MM.1S (cell line): ENCODE measurements at regions not wholly inside any gene's neighbourhood (a gene's known extent, or its start where the extent isn't known, plus 50 kb on each side); places are given as distances from the start of the nearest gene placed in this dataset.

ENCODE experiments used
- DNase-seq: peaks from one replicate; pipeline ENCODE4 v3.0.0-alpha.2; 2015
- H2AFZ ChIP-seq: fragments of 300-600 bp; sonication (generic); 2 replicates; pipeline ENCODE4 v1.6.0; 2016; ENCODE audit warnings: antibody characterized with exemption, low read length
- H3F3A ChIP-seq: fragments of 300-600 bp; sonication (generic); 2 replicates; pipeline ENCODE4 v1.6.1; 2016; ENCODE audit warnings: mild to moderate bottlenecking, antibody characterized with exemption, low read length, moderate library complexity, mixed read lengths; ENCODE audit not compliant: insufficient read depth
- H3K27ac ChIP-seq: fragments of 300-600 bp; sonication (generic); 2 replicates; pipeline ENCODE4 v1.5.1; 2016; ENCODE audit warnings: mild to moderate bottlenecking, low read length
- H3K27me3 ChIP-seq: fragments of 300-600 bp; sonication (generic); replicated peaks from 2 replicates; pipeline ENCODE4 v1.6.0; 2016; ENCODE audit warnings: low read length; ENCODE audit not compliant: insufficient read depth
- H3K36me3 ChIP-seq: fragments of 300-600 bp; sonication (generic); replicated peaks from 2 replicates; pipeline ENCODE4 v1.6.1; 2016; ENCODE audit warnings: mild to moderate bottlenecking, low read length, mixed read lengths; ENCODE audit not compliant: insufficient read depth
- H3K4me1 ChIP-seq: fragments of 300-600 bp; sonication (generic); 2 replicates; pipeline ENCODE4 v1.6.1; 2016; ENCODE audit warnings: low read length, mixed read lengths
- H3K4me2 ChIP-seq: fragments of 300-600 bp; sonication (generic); 2 replicates; pipeline ENCODE4 v1.6.0; 2016; ENCODE audit warnings: low read depth, low read length
- H3K4me3 ChIP-seq: fragments of 300-600 bp; sonication (generic); 2 replicates; pipeline ENCODE4 v1.5.1; 2016; ENCODE audit warnings: low read length, mixed read lengths
- H3K79me2 ChIP-seq: fragments of 300-600 bp; sonication (generic); 2 replicates; pipeline ENCODE4 v1.6.1; 2016; ENCODE audit warnings: mixed run types, low read length, mixed read lengths
- H3K9ac ChIP-seq: fragments of 300-600 bp; sonication (generic); 2 replicates; pipeline ENCODE4 v1.6.1; 2016; ENCODE audit warnings: low read length, mixed read lengths
- H3K9me2 ChIP-seq: fragments of 300-600 bp; sonication (generic); replicated peaks from 2 replicates; pipeline ENCODE4 v1.6.1; 2016; ENCODE audit warnings: mild to moderate bottlenecking, low read length, mixed read lengths; ENCODE audit not compliant: insufficient read depth
- H3K9me3 ChIP-seq: fragments of 300-600 bp; sonication (generic); replicated peaks from 2 replicates; pipeline ENCODE4 v1.6.1; 2016; ENCODE audit warnings: mild to moderate bottlenecking, low read length, mixed read lengths; ENCODE audit not compliant: insufficient read depth
- H4K20me1 ChIP-seq: fragments of 300-600 bp; sonication (generic); 2 replicates; pipeline ENCODE4 v1.6.1; 2016; ENCODE audit warnings: mild to moderate bottlenecking, low read length, moderate library complexity, mixed read lengths; ENCODE audit not compliant: insufficient read depth
- EZH2 ChIP-seq: fragments of 300-600 bp; sonication (generic); optimal IDR thresholded peaks from 2 replicates; pipeline ENCODE3; 2017; ENCODE audit warnings: low read depth, mild to moderate bottlenecking, antibody characterized with exemption, low read length, mixed read lengths
- EZH2phosphoT487 ChIP-seq: fragments of 300-600 bp; sonication (generic); IDR thresholded peaks from 2 replicates; pipeline ENCODE4 v1.6.1; 2018; ENCODE audit warnings: antibody characterized with exemption, low read length
- TF ChIP-seq, protein P1 (sequence below): fragments of 300-600 bp; sonication (generic); IDR thresholded peaks from 2 replicates; pipeline ENCODE4 v1.5.1; 2016; ENCODE audit warnings: antibody characterized with exemption, low read length, mixed read lengths

DNA sequence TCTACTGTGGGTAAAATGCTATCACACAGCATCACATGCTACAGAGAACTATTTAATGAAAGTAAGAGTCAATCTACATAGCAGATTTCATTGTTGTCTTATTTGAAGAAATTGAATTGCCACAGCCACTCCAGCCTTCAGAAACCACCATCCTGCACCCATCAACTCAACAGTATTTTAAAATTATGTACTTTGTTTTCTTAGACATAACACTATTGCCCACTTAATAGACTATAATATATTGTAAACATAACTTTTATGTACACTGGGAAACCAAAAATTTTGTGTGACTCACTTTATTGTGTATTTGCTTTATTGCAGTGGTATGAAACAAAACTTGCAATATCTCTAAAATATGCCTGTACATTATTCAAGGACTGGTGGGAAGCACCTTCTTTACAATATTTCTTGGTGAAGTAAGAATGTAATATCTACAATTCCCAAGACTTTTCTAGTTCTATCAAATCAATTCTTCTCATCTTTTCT is 133.0 kb downstream of the DUSP10 start:
- Histone ChIP-seq H4K20me1 (no peaks in the 10 kb centered on the region), H3K9ac (no peak overlapping the region), H3K4me2 (no peak overlapping the region), H2AFZ (no peak overlapping the region), H3K27me3 (no peaks in the 10 kb centered on the region), H3K27ac (no peak overlapping the region), H3F3A (no peaks in the 10 kb centered on the region), H3K36me3 (no peaks in the 10 kb centered on the region), H3K4me1 (no peaks in the 10 kb centered on the region), H3K79me2 (no peaks in the 10 kb centered on the region), H3K4me3 (no peak overlapping the region), H3K9me2 (no peaks in the 10 kb centered on the region), H3K9me3 (no peaks in the 10 kb centered on the region)
- TF ChIP-seq, protein P1, sequence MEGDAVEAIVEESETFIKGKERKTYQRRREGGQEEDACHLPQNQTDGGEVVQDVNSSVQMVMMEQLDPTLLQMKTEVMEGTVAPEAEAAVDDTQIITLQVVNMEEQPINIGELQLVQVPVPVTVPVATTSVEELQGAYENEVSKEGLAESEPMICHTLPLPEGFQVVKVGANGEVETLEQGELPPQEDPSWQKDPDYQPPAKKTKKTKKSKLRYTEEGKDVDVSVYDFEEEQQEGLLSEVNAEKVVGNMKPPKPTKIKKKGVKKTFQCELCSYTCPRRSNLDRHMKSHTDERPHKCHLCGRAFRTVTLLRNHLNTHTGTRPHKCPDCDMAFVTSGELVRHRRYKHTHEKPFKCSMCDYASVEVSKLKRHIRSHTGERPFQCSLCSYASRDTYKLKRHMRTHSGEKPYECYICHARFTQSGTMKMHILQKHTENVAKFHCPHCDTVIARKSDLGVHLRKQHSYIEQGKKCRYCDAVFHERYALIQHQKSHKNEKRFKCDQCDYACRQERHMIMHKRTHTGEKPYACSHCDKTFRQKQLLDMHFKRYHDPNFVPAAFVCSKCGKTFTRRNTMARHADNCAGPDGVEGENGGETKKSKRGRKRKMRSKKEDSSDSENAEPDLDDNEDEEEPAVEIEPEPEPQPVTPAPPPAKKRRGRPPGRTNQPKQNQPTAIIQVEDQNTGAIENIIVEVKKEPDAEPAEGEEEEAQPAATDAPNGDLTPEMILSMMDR = no peak
- TF ChIP-seq EZH2 (no peak), EZH2phosphoT487 (no peak)
- DNase-seq = no peak

DNA sequence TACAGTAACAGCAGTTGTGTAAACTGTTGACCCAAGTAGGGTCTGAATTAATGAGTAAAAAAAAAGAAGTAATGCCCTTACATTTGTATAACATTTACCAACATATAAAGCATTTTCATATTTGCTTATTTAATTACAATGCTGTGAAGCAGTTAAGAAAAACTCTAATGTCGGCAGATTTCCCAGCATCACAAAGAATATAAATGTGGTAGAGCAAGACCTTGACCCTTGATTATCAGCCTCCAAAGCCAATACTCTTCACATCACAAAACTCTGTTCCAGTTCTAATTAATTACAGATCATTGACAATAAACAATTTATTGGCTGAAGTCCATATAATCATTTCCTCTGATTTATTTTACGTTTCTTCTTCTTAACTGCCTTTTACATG is 130.2 kb downstream of the DUSP10 start:
- Histone ChIP-seq H3K9me2 (no peaks in the 10 kb centered on the region), H3K36me3 (no peaks in the 10 kb centered on the region), H2AFZ (no peak overlapping the region), H3K27me3 (no peaks in the 10 kb centered on the region), H3K79me2 (no peaks in the 10 kb centered on the region), H3K9me3 (no peaks in the 10 kb centered on the region), H3F3A (no peaks in the 10 kb centered on the region), H4K20me1 (no peaks in the 10 kb centered on the region), H3K4me2 (no peak overlapping the region), H3K4me1 (no peaks in the 10 kb centered on the region), H3K27ac (no peak overlapping the region), H3K9ac (no peak overlapping the region), H3K4me3 (no peak overlapping the region)
- TF ChIP-seq EZH2 (no peak), EZH2phosphoT487 (no peak)
- TF ChIP-seq, protein P1 = no peak
- no peak for DNase-seq

GRCh38 chr1:221612047-221612777 is 129.7 kb downstream of the DUSP10 start:
- Histone ChIP-seq H3K36me3 (no peaks in the 10 kb centered on the region), H3K4me2 (no peak overlapping the region), H3K79me2 (no peaks in the 10 kb centered on the region), H3K4me1 (no peaks in the 10 kb centered on the region), H3K9ac (no peak overlapping the region), H3K9me3 (no peaks in the 10 kb centered on the region), H2AFZ (no peak overlapping the region), H3K27ac (no peak overlapping the region), H3K27me3 (no peaks in the 10 kb centered on the region), H3F3A (no peaks in the 10 kb centered on the region), H4K20me1 (no peaks in the 10 kb centered on the region), H3K9me2 (no peaks in the 10 kb centered on the region), H3K4me3 (no peak overlapping the region)
- no peak for TF ChIP-seq EZH2phosphoT487
- no peak for TF ChIP-seq EZH2
- TF ChIP-seq, protein P1 = no peak
- no peak for DNase-seq
